ENCODE measurements at regions not wholly inside any gene's neighbourhood (a gene's known extent, or its start where the extent isn't known, plus 50 kb on each side); places are given as distances from the start of the nearest gene placed in this dataset.
A peak's percentile ranks its signal among the peaks of the same experiment; 100 is the strongest.

DNA sequence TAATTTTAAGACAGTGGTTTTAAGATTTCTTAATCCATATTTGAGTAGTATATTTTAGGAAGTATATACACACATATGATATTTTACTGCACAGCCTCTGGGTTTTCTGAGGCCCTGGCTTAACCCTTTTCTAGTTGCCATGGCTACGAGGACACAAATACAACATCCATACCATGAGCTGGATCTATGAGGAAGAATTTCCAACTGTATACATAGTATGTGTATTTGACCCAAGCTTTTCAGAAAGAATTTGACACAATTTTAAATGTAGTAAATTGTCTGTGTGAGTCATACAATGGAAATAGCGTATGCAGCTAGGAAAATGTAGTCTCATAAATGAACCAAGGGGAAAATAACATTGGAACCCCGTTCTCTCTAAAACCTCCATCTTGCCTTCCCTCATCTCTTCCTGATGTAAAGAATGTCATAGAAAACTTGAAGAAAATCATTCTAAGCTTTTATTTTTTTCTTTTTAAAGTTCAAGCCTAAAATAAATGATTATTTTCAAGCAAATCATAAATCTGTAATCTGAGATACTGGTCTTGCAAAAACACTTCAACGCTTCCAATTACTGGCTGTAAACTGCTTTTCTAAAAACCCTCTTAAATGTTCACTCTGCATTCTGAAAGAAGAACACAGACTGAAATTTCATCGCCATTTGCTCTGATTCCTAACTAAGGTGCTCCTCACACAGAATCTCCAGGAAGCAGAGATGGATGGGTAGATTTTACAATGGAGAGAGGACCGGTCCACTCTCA is 172.4 kb downstream of the LACC1 start:
- H3K36me3 ChIP-seq (ENCODE audit: control insufficient read depth, insufficient read depth, low read length): no peaks in the 10 kb centered on the region
- H3K4me1 ChIP-seq (ENCODE audit: control insufficient read depth, extremely low read depth, insufficient read depth, low read length): no peaks in the 10 kb centered on the region
- peaks cover 1% of the 10 kb centered on the region for H3K27me3 ChIP-seq (ENCODE audit: control insufficient read depth, insufficient read depth, low read length)
- peak overlapping the region; percentile 58 for H2AFZ ChIP-seq (ENCODE audit: low read length)
- H3K9me3 ChIP-seq (ENCODE audit: control insufficient read depth, insufficient read depth, low read depth, low read length): no peaks in the 10 kb centered on the region
- no peaks in the 10 kb centered on the region for H3K79me2 ChIP-seq (ENCODE audit: control insufficient read depth, insufficient read depth, low read length)
- no peak overlapping the region for H3K9ac ChIP-seq (ENCODE audit: insufficient read depth, low read length)
- H3K27ac ChIP-seq (ENCODE audit: insufficient read depth, low read length): no peak overlapping the region
- DNase-seq (ENCODE audit: low read depth in 2 of 2): peak; percentile 14 to 68
- no peak overlapping the region for H3K4me3 ChIP-seq (replicated peaks in 1 of 4; ENCODE audit: control extremely low read depth in 1 of 4, insufficient read depth in 1 of 4, low read depth in 3 of 4, low read length in 4 of 4)
- H3K4me2 ChIP-seq (ENCODE audit: extremely low read depth, insufficient read depth, low read length): no peak overlapping the region
- no peaks in the 10 kb centered on the region for H4K20me1 ChIP-seq (ENCODE audit: control insufficient read depth, extremely low read depth, insufficient read depth, low read length)
- TF ChIP-seq, protein P1, sequence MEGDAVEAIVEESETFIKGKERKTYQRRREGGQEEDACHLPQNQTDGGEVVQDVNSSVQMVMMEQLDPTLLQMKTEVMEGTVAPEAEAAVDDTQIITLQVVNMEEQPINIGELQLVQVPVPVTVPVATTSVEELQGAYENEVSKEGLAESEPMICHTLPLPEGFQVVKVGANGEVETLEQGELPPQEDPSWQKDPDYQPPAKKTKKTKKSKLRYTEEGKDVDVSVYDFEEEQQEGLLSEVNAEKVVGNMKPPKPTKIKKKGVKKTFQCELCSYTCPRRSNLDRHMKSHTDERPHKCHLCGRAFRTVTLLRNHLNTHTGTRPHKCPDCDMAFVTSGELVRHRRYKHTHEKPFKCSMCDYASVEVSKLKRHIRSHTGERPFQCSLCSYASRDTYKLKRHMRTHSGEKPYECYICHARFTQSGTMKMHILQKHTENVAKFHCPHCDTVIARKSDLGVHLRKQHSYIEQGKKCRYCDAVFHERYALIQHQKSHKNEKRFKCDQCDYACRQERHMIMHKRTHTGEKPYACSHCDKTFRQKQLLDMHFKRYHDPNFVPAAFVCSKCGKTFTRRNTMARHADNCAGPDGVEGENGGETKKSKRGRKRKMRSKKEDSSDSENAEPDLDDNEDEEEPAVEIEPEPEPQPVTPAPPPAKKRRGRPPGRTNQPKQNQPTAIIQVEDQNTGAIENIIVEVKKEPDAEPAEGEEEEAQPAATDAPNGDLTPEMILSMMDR (conservative IDR thresholded peaks at IDR 0.05 in 1 of 2, IDR thresholded peaks at IDR 0.05 in 1 of 2; ENCODE audit: low read depth in 1 of 2, low read length in 2 of 2): no peak
- TF ChIP-seq EZH2 (IDR thresholded peaks at IDR 0.05; ENCODE audit: low read length, missing control alignments): no peak

DNA sequence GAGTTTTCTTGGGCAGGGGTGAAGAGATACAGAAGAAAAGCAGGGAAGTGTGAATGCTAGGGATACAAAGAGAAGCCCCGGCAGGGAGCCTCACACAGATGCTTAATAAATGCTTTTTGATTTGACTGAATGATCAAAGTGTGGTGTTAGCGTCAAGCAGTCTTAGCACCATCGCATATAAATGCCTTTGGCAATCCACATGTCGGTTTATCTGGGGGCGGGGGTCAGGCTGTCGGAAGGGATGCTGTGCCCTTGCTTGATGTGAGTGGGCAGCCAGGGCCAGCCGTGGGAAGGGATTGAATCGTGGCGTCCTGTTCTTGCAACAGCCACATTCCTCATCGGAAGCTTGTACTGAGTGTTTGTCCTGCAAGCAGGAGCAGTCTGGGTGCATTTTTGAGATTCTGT is 173.1 kb downstream of the LACC1 start:
- H3K4me2 ChIP-seq (ENCODE audit: extremely low read depth, insufficient read depth, low read length): peak overlapping the region; percentile 51
- H2AFZ ChIP-seq (ENCODE audit: low read length): peak overlapping the region; percentile 58
- no peak overlapping the region for H3K9ac ChIP-seq (ENCODE audit: insufficient read depth, low read length)
- H3K27ac ChIP-seq (ENCODE audit: insufficient read depth, low read length): no peak overlapping the region
- no peaks in the 10 kb centered on the region for H3K36me3 ChIP-seq (ENCODE audit: control insufficient read depth, insufficient read depth, low read length)
- H3K27me3 ChIP-seq (ENCODE audit: control insufficient read depth, insufficient read depth, low read length): no peaks in the 10 kb centered on the region
- TF ChIP-seq, protein P1 (conservative IDR thresholded peaks at IDR 0.05 in 1 of 2, IDR thresholded peaks at IDR 0.05 in 1 of 2; ENCODE audit: low read depth in 1 of 2, low read length in 2 of 2): no peak
- TF ChIP-seq EZH2 (IDR thresholded peaks at IDR 0.05; ENCODE audit: low read length, missing control alignments): no peak
- no peaks in the 10 kb centered on the region for H4K20me1 ChIP-seq (ENCODE audit: control insufficient read depth, extremely low read depth, insufficient read depth, low read length)
- H3K79me2 ChIP-seq (ENCODE audit: control insufficient read depth, insufficient read depth, low read length): no peaks in the 10 kb centered on the region
- H3K9me3 ChIP-seq (ENCODE audit: control insufficient read depth, insufficient read depth, low read depth, low read length): no peaks in the 10 kb centered on the region
- H3K4me3 ChIP-seq (replicated peaks in 1 of 4; ENCODE audit: control extremely low read depth in 1 of 4, insufficient read depth in 1 of 4, low read depth in 3 of 4, low read length in 4 of 4): no peak overlapping the region
- DNase-seq (ENCODE audit: low read depth in 2 of 2): peak; percentile 53 to 70
- H3K4me1 ChIP-seq (ENCODE audit: control insufficient read depth, extremely low read depth, insufficient read depth, low read length): no peaks in the 10 kb centered on the region

DNA sequence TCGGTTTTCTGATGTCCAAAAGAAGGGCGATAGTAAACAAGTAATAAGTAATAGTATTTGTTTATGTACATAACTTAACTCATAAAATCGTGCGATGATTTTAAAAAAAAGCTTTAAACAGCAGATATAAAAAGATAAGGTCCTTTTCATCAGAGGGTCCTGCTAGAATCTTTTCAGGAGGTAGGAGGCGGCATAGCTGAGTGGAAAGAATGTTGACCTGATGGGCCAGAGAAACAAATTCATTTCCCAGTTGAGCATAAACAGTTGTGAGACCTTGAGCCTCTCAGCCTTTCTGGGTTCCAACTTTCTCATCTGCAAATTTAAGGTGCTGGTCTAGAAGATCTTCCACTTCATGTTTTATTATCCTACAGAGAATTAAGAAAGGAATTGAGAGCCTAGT is 173.5 kb downstream of the LACC1 start:
- Histone ChIP-seq H3K27me3 (ENCODE audit: control insufficient read depth, insufficient read depth, low read length) (no peaks in the 10 kb centered on the region), H2AFZ (ENCODE audit: low read length) (peak overlapping the region; percentile 58), H3K4me1 (ENCODE audit: control insufficient read depth, extremely low read depth, insufficient read depth, low read length) (no peaks in the 10 kb centered on the region), H3K4me2 (ENCODE audit: extremely low read depth, insufficient read depth, low read length) (peak overlapping the region; percentile 51), H3K79me2 (ENCODE audit: control insufficient read depth, insufficient read depth, low read length) (no peaks in the 10 kb centered on the region), H3K36me3 (ENCODE audit: control insufficient read depth, insufficient read depth, low read length) (no peaks in the 10 kb centered on the region), H3K9me3 (ENCODE audit: control insufficient read depth, insufficient read depth, low read depth, low read length) (no peaks in the 10 kb centered on the region), H3K9ac (ENCODE audit: insufficient read depth, low read length) (no peak overlapping the region), H3K27ac (ENCODE audit: insufficient read depth, low read length) (no peak overlapping the region), H3K4me3 (replicated peaks in 1 of 4; ENCODE audit: control extremely low read depth in 1 of 4, insufficient read depth in 1 of 4, low read depth in 3 of 4, low read length in 4 of 4) (no peak overlapping the region), H4K20me1 (ENCODE audit: control insufficient read depth, extremely low read depth, insufficient read depth, low read length) (no peaks in the 10 kb centered on the region)
- DNase-seq (ENCODE audit: low read depth in 2 of 2): no peak
- TF ChIP-seq, protein P1 (conservative IDR thresholded peaks at IDR 0.05 in 1 of 2, IDR thresholded peaks at IDR 0.05 in 1 of 2; ENCODE audit: low read depth in 1 of 2, low read length in 2 of 2): peak in 1 of 2 donors; percentile 5
- no peak for TF ChIP-seq EZH2 (IDR thresholded peaks at IDR 0.05; ENCODE audit: low read length, missing control alignments)

All from fibroblast of lung (primary cell).